DND-41 (cell line): ENCODE measurements at regions not wholly inside any gene's neighbourhood (a gene's known extent, or its start where the extent isn't known, plus 50 kb on each side); places are given as distances from the start of the nearest gene placed in this dataset.

Source experiments
- ATAC-seq: fragments of 200-7000 bp; cut with Tn5 transposase; 3 replicates; pipeline ENCODE4 v1.9.1; 2021; ENCODE audit warnings: low read depth; ENCODE audit not compliant: insufficient read depth
- DNase-seq: peaks from one replicate; pipeline ENCODE4 v3.0.0-alpha.2; 2020
- H2AFZ ChIP-seq: 2 replicates; pipeline ENCODE4 v1.6.0; 2012; ENCODE audit warnings: low read depth, low read length
- H3K27ac ChIP-seq: 2 replicates; pipeline ENCODE4 v1.5.1; 2012; ENCODE audit warnings: low read length, inconsistent platforms
- H3K27me3 ChIP-seq: fragments of 200-600 bp; sonication (generic); 2 replicates; pipeline ENCODE4 v1.6.0; 2012; ENCODE audit warnings: low read length, mild to moderate bottlenecking, inconsistent platforms; ENCODE audit not compliant: insufficient read depth, poor library complexity
- H3K36me3 ChIP-seq: 2 replicates; pipeline ENCODE4 v1.5.1; 2012; ENCODE audit warnings: low read length, inconsistent platforms; ENCODE audit not compliant: insufficient read depth
- H3K4me1 ChIP-seq: 2 replicates; pipeline ENCODE4 v1.5.1; 2012; ENCODE audit warnings: mild to moderate bottlenecking, low read length; ENCODE audit not compliant: insufficient read depth
- H3K4me2 ChIP-seq: 2 replicates; pipeline ENCODE4 v1.6.0; 2012; ENCODE audit warnings: mild to moderate bottlenecking, moderate library complexity, low read length, inconsistent platforms; ENCODE audit not compliant: insufficient read depth
- H3K4me3 ChIP-seq, 2 experiments: fragments of 200-600 bp in 1 of 2; shearing (Covaris generic) in 1 of 2; 2 replicates each; pipeline ENCODE4 v1.5.1; 2012 to 2016; ENCODE audit warnings: inconsistent platforms in 2 of 2, low read length in 2 of 2, mild to moderate bottlenecking in 2 of 2, low read depth in 1 of 2, moderate library complexity in 1 of 2
- H3K79me2 ChIP-seq: 2 replicates; pipeline ENCODE4 v1.6.0; 2012; ENCODE audit warnings: low read length, inconsistent platforms; ENCODE audit not compliant: insufficient read depth
- H3K9ac ChIP-seq: 2 replicates; pipeline ENCODE4 v1.6.0; 2012; ENCODE audit warnings: low read depth, mild to moderate bottlenecking, inconsistent platforms, low read length, moderate library complexity
- H3K9me3 ChIP-seq: 2 replicates; pipeline ENCODE4 v1.5.1; 2012; ENCODE audit warnings: low read length, moderate library complexity, mild to moderate bottlenecking, inconsistent platforms; ENCODE audit not compliant: insufficient read depth, severe bottlenecking
- H4K20me1 ChIP-seq: 2 replicates; pipeline ENCODE4 v1.6.0; 2012; ENCODE audit warnings: low read length; ENCODE audit not compliant: insufficient read depth
- CTCF ChIP-seq: IDR thresholded peaks from 2 replicates; pipeline ENCODE4 v1.5.1; 2012; ENCODE audit warnings: borderline replicate concordance, low read length, moderate library complexity, mild to moderate bottlenecking; ENCODE audit not compliant: poor library complexity, severe bottlenecking; ENCODE audit errors: extremely low read depth
- EZH2 ChIP-seq: IDR thresholded peaks from 3 replicates; pipeline ENCODE4 v1.6.1; 2012; ENCODE audit warnings: borderline replicate concordance, low read depth, mild to moderate bottlenecking, moderate library complexity, low read length, inconsistent platforms; ENCODE audit not compliant: severe bottlenecking

GRCh38 chr4:138510053-138510452, 267.9 kb upstream of the SLC7A11 start:
- H4K20me1 ChIP-seq, result no peaks in the 10 kb centered on the region
- no peak overlapping the region for H3K4me3 ChIP-seq
- no peaks in the 10 kb centered on the region for H3K4me1 ChIP-seq
- no peaks in the 10 kb centered on the region for H3K27me3 ChIP-seq
- no peak for DNase-seq
- H3K4me2 ChIP-seq, result no peak overlapping the region
- no peak overlapping the region for H3K9ac ChIP-seq
- ATAC-seq, result no peak
- no peaks in the 10 kb centered on the region for H3K9me3 ChIP-seq
- H3K79me2 ChIP-seq, result no peaks in the 10 kb centered on the region
- H2AFZ ChIP-seq, result no peak overlapping the region
- H3K27ac ChIP-seq, result no peak overlapping the region
- TF ChIP-seq CTCF (no peak), EZH2 (no peak)
- no peaks in the 10 kb centered on the region for H3K36me3 ChIP-seq

- TF ChIP-seq CTCF (no peak), EZH2 (no peak)
- no peak overlapping the region for H3K4me3 ChIP-seq
- H3K9ac ChIP-seq, result no peak overlapping the region
- H3K27me3 ChIP-seq, result no peaks in the 10 kb centered on the region
- H4K20me1 ChIP-seq, result no peaks in the 10 kb centered on the region
- DNase-seq, result no peak
- no peak overlapping the region for H3K27ac ChIP-seq
- H3K9me3 ChIP-seq, result no peaks in the 10 kb centered on the region
- no peak overlapping the region for H3K4me2 ChIP-seq
- H3K4me1 ChIP-seq, result no peaks in the 10 kb centered on the region
- H2AFZ ChIP-seq, result no peak overlapping the region
- no peak for ATAC-seq
- H3K79me2 ChIP-seq, result no peaks in the 10 kb centered on the region
- H3K36me3 ChIP-seq, result no peaks in the 10 kb centered on the region
Measured at GRCh38 chr4:138509346-138509745, 267.2 kb upstream of the SLC7A11 start.

DNA sequence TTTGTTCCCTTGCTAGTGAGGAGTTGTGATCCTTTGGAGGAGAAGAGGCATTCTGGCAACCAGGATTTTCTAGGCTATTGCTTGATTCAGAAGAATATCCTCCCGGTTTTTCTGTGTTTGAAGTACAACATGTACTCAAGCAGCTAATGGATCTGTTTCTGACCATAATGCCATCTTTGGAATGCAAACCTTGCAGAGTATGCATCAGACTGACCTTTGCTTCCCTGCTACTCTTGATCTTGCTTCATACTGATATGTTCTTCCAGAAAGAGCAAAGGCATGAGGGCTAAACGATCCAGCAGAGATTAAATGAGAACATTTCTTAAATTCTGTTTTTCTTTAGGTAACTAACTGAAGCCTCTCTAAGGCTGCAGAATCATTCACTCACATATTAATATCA, 265.4 kb upstream of the SLC7A11 start:
- Histone ChIP-seq H3K79me2 (no peaks in the 10 kb centered on the region), H3K4me1 (no peaks in the 10 kb centered on the region), H3K27ac (no peak overlapping the region), H3K9me3 (no peaks in the 10 kb centered on the region), H3K4me2 (no peak overlapping the region), H3K4me3 (no peak overlapping the region), H3K9ac (no peak overlapping the region), H4K20me1 (no peaks in the 10 kb centered on the region), H3K27me3 (no peaks in the 10 kb centered on the region), H3K36me3 (no peaks in the 10 kb centered on the region), H2AFZ (no peak overlapping the region)
- ATAC-seq (no peak), DNase-seq (no peak)
- TF ChIP-seq CTCF (no peak), EZH2 (no peak)

DNA sequence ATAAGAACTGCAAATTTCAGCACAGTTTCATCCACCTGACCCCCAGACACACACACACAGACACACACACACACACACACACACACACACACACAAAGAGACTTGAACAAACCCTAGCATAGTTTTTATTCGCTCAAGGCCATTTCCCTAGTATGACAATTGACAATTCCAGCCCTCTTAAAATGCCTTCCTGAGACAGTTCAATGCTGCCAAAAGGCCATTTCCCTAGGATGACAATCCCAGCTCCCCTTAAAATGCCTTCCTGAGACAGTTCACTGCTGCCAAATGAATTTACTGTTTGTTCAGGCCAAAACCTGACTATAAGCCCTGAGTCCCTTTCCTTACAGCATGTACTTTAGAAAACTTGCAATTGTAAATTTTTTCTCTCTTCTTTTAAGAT, 259.5 kb upstream of the SLC7A11 start:
- H3K27me3 ChIP-seq, result no peaks in the 10 kb centered on the region

More for the DNA sequence above, 259.5 kb upstream of the SLC7A11 start:
- DNase-seq (no peak), ATAC-seq (no peak)
- Histone ChIP-seq H3K79me2 (no peaks in the 10 kb centered on the region), H3K27ac (no peak overlapping the region), H3K9ac (no peak overlapping the region), H3K4me1 (no peaks in the 10 kb centered on the region), H3K9me3 (no peaks in the 10 kb centered on the region), H2AFZ (no peak overlapping the region), H3K36me3 (no peaks in the 10 kb centered on the region), H3K4me2 (no peak overlapping the region), H3K4me3 (no peak overlapping the region), H4K20me1 (no peaks in the 10 kb centered on the region)
- TF ChIP-seq EZH2, result no peak
- TF ChIP-seq CTCF, result no peak
